Activated naive CD4-positive, alpha-beta T cell treated with anti-CD3 and anti-CD28 coated beads, Interleukin-2, amount 50 U/mL, for 72 hours (primary cell): ENCODE measurements at regions not wholly inside any gene's neighbourhood (a gene's known extent, or its start where the extent isn't known, plus 50 kb on each side); places are given as distances from the start of the nearest gene placed in this dataset.

Source experiments
- ATAC-seq, 2 donors: fragments of 150-1000 bp; cut with Tn5 transposase; 2 replicates each; pipeline ENCODE4 v1.10.0; 2021; ENCODE audit warnings: mild to moderate bottlenecking in 2 of 2, moderate library complexity in 2 of 2
- DNase-seq, 2 donors: peaks; one replicate each; pipeline ENCODE4 v3.0.0; 2021 to 2022; ENCODE audit warnings: low spot score in 2 of 2
- H3K27ac Mint-ChIP-seq, 2 donors: one replicate each; pipeline ENCODE4 v1.8.0; 2022; ENCODE audit warnings: mild to moderate bottlenecking in 2 of 2, mixed read lengths in 2 of 2
- H3K36me3 Mint-ChIP-seq, 2 donors: one replicate each; pipeline ENCODE4 v1.8.0; 2022; ENCODE audit warnings: mixed read lengths in 2 of 2
- H3K9me3 Mint-ChIP-seq, 2 donors: one replicate each; pipeline ENCODE4 v1.8.0; 2022; ENCODE audit warnings: mixed read lengths in 2 of 2

GRCh38 chr17:71115669-71115972 lies 946.3 kb downstream of the KCNJ2 start:
- peaks cover 17% of the 10 kb centered on the region in 2 donors for H3K9me3 Mint-ChIP-seq
- no peaks in the 10 kb centered on the region for H3K36me3 Mint-ChIP-seq
- H3K27ac Mint-ChIP-seq, result no peak overlapping the region
- DNase-seq, result no peak
- no peak for ATAC-seq

- Mint-ChIP-seq H3K9me3 (peaks cover 12 to 18% of the 10 kb centered on the region in 2 donors), H3K27ac (no peak overlapping the region), H3K36me3 (no peaks in the 10 kb centered on the region)
- DNase-seq, result no peak
- ATAC-seq, result no peak
These were observed 948.1 kb downstream of the KCNJ2 start for GRCh38 chr17:71117466-71117865.

- H3K27ac Mint-ChIP-seq, result no peak overlapping the region
- ATAC-seq, result no peak
- H3K36me3 Mint-ChIP-seq, result no peaks in the 10 kb centered on the region
- no peak for DNase-seq
- H3K9me3 Mint-ChIP-seq, result peaks cover 12 to 21% of the 10 kb centered on the region in 2 donors
These were observed 948.7 kb downstream of the KCNJ2 start for GRCh38 chr17:71118039-71118438.

- Mint-ChIP-seq H3K9me3 (peaks cover 5 to 10% of the 10 kb centered on the region in 2 donors), H3K36me3 (no peaks in the 10 kb centered on the region), H3K27ac (no peak overlapping the region)
- no peak for ATAC-seq
- no peak for DNase-seq
These were observed 958.1 kb downstream of the KCNJ2 start for GRCh38 chr17:71127416-71127815.

- peaks cover 2 to 12% of the 10 kb centered on the region in 2 donors for H3K9me3 Mint-ChIP-seq
- no peak overlapping the region for H3K27ac Mint-ChIP-seq
- no peak for DNase-seq
- ATAC-seq, result no peak
- no peaks in the 10 kb centered on the region for H3K36me3 Mint-ChIP-seq
These were observed 973.0 kb downstream of the KCNJ2 start for GRCh38 chr17:71142333-71142732.

- Mint-ChIP-seq H3K9me3 (peaks cover 4 to 9% of the 10 kb centered on the region in 2 donors), H3K27ac (no peak overlapping the region), H3K36me3 (no peaks in the 10 kb centered on the region)
- ATAC-seq, result no peak
- DNase-seq, result no peak
These were observed 975.3 kb upstream of the SOX9 start for GRCh38 chr17:71145486-71145885.

GRCh38 chr17:71147906-71148305 lies 972.9 kb upstream of the SOX9 start:
- Mint-ChIP-seq H3K36me3 (no peaks in the 10 kb centered on the region), H3K9me3 (peaks cover 4 to 5% of the 10 kb centered on the region in 2 donors), H3K27ac (no peak overlapping the region)
- ATAC-seq (no peak), DNase-seq (no peak)

GRCh38 chr17:71149607-71150006 lies 971.2 kb upstream of the SOX9 start:
- ATAC-seq (no peak), DNase-seq (no peak)
- H3K36me3 Mint-ChIP-seq, result no peaks in the 10 kb centered on the region
- H3K27ac Mint-ChIP-seq, result no peak overlapping the region
- H3K9me3 Mint-ChIP-seq, result peaks cover 8% of the 10 kb centered on the region in 2 donors

GRCh38 chr17:71157297-71157696 lies 963.5 kb upstream of the SOX9 start:
- Mint-ChIP-seq H3K9me3 (peaks cover 5 to 7% of the 10 kb centered on the region in 2 donors), H3K36me3 (peaks cover 0 to 4% of the 10 kb centered on the region in 2 donors), H3K27ac (no peak overlapping the region)
- ATAC-seq, result no peak
- DNase-seq, result no peak

- no peak for DNase-seq
- Mint-ChIP-seq H3K27ac (no peak overlapping the region), H3K9me3 (peaks cover 5% of the 10 kb centered on the region in 2 donors), H3K36me3 (peaks cover 0 to 4% of the 10 kb centered on the region in 2 donors)
- no peak for ATAC-seq
These were observed 962.4 kb upstream of the SOX9 start for GRCh38 chr17:71158437-71158836.

- Mint-ChIP-seq H3K9me3 (peaks cover 5% of the 10 kb centered on the region in 2 donors), H3K27ac (no peak overlapping the region), H3K36me3 (peaks cover 0 to 4% of the 10 kb centered on the region in 2 donors)
- no peak for ATAC-seq
- DNase-seq, result no peak
These were observed 957.6 kb upstream of the SOX9 start for GRCh38 chr17:71163121-71163812.

- DNase-seq (no peak), ATAC-seq (no peak)
- H3K36me3 Mint-ChIP-seq, result peaks cover 0 to 4% of the 10 kb centered on the region in 2 donors
- H3K27ac Mint-ChIP-seq, result no peak overlapping the region
- peaks cover 5% of the 10 kb centered on the region in 2 donors for H3K9me3 Mint-ChIP-seq
These were observed 957.1 kb upstream of the SOX9 start for GRCh38 chr17:71163813-71164122.

GRCh38 chr17:71164561-71164960 lies 956.3 kb upstream of the SOX9 start:
- ATAC-seq, result no peak
- no peak overlapping the region for H3K27ac Mint-ChIP-seq
- H3K36me3 Mint-ChIP-seq, result peaks cover 0 to 4% of the 10 kb centered on the region in 2 donors

GRCh38 chr17:71166311-71166710 lies 954.5 kb upstream of the SOX9 start:
- no peak overlapping the region for H3K27ac Mint-ChIP-seq
- ATAC-seq (no peak), DNase-seq (no peak)
- H3K9me3 Mint-ChIP-seq, result peaks cover 4 to 5% of the 10 kb centered on the region in 2 donors
- H3K36me3 Mint-ChIP-seq, result peaks cover 0 to 2% of the 10 kb centered on the region in 2 donors

More at GRCh38 chr17:71164561-71164960, 956.3 kb upstream of the SOX9 start:
- DNase-seq, result no peak
- peaks cover 5% of the 10 kb centered on the region in 2 donors for H3K9me3 Mint-ChIP-seq

- Mint-ChIP-seq H3K36me3 (no peaks in the 10 kb centered on the region), H3K27ac (no peak overlapping the region), H3K9me3 (peaks cover 4 to 10% of the 10 kb centered on the region in 2 donors)
- no peak for ATAC-seq
- no peak for DNase-seq
These were observed 952.6 kb upstream of the SOX9 start for GRCh38 chr17:71168053-71168741.

GRCh38 chr17:71170070-71170469 lies 950.8 kb upstream of the SOX9 start:
- Mint-ChIP-seq H3K9me3 (peaks cover 4 to 10% of the 10 kb centered on the region in 2 donors), H3K27ac (no peak overlapping the region), H3K36me3 (no peaks in the 10 kb centered on the region)
- DNase-seq (no peak), ATAC-seq (no peak)

GRCh38 chr17:71171270-71171669 lies 949.5 kb upstream of the SOX9 start:
- no peak for DNase-seq
- Mint-ChIP-seq H3K9me3 (peaks cover 4 to 10% of the 10 kb centered on the region in 2 donors), H3K36me3 (no peaks in the 10 kb centered on the region), H3K27ac (no peak overlapping the region)
- no peak for ATAC-seq

GRCh38 chr17:71173991-71174390 lies 946.8 kb upstream of the SOX9 start:
- H3K36me3 Mint-ChIP-seq, result no peaks in the 10 kb centered on the region
- peaks cover 4% of the 10 kb centered on the region in 2 donors for H3K9me3 Mint-ChIP-seq
- DNase-seq (no peak), ATAC-seq (no peak)
- H3K27ac Mint-ChIP-seq, result no peak overlapping the region
